ENCODE measurements at regions not wholly inside any gene's neighbourhood (a gene's known extent, or its start where the extent isn't known, plus 50 kb on each side); places are given as distances from the start of the nearest gene placed in this dataset.

DNA sequence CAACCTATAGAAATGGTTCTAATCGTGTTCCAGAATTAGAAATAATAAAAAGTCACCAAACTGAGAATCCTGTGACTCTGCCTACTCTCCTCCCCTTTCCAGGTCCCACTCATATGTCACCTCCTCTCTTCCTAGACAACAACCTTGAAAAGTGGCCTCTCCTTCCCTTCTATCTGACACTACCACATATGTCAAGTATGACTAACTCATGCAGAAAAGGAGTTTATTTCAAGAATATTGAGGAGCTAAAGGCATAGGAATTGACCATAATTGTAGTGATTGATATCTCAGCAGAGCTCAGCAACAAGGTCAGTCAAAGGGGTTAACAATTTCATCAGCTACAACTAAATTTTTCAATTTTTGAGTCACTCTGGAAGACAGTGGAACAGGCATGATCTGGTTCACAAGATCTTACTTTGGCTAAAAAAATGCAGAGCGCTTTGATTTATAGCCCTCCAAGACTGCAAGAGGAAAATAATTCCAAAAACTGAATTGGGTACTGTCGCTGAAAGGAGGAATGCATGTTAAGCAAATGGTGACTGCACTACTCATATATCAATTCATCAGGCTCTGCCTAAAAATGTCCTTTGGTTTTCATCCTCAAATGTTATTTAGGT, 160.6 kb upstream of the ARHGEF26 start:
- CTCF ChIA-PET, result interaction anchor here (1.0 to 3.2 kb wide), 3 partner anchors 10 to 24 kb away, joined by 3 to 10 read pairs (median 8); no protein-coding TSS in a partner anchor
- POLR2A ChIA-PET, result no interaction called here
- Histone ChIP-seq H3K27me3 (replicated peaks in 2 of 5; ENCODE audit: control insufficient read depth in 4 of 5, insufficient read depth in 5 of 5, low read length in 4 of 5) (no peaks in the 10 kb centered on the region), H3K9me3 (ENCODE audit: control extremely low read depth in 1 of 5, control insufficient read depth in 4 of 5, insufficient read depth in 2 of 5, low read depth in 1 of 5, low read length in 4 of 5) (no peaks in the 10 kb centered on the region), H3K27ac (ENCODE audit: insufficient read depth in 1 of 2, low read depth in 1 of 2, low read length in 2 of 2, poor library complexity in 1 of 2, severe bottlenecking in 2 of 2) (no peak overlapping the region), H3K36me3 (ENCODE audit: control insufficient read depth in 4 of 4, insufficient read depth in 4 of 4, low read length in 3 of 4) (no peaks in the 10 kb centered on the region), H3K4me1 (ENCODE audit: control extremely low read depth in 1 of 4, control insufficient read depth in 4 of 4, insufficient read depth in 4 of 4, low read length in 3 of 4) (no peaks in the 10 kb centered on the region), H3K4me3 (ENCODE audit: control insufficient read depth in 1 of 7, extremely low read depth in 1 of 7, insufficient read depth in 4 of 7, low read depth in 2 of 7, low read length in 6 of 7) (no peak overlapping the region)
- 100% methylated on average over 2 of the region's 3 CpGs for WGBS (ENCODE audit: insufficient coverage)
- no peak for DNase-seq

GRCh38 chr3:153961494-153961893, 159.7 kb upstream of the ARHGEF26 start:
- Histone ChIP-seq H3K4me1 (ENCODE audit: control extremely low read depth in 1 of 4, control insufficient read depth in 4 of 4, insufficient read depth in 4 of 4, low read length in 3 of 4) (no peaks in the 10 kb centered on the region), H3K27me3 (replicated peaks in 2 of 5; ENCODE audit: control insufficient read depth in 4 of 5, insufficient read depth in 5 of 5, low read length in 4 of 5) (no peaks in the 10 kb centered on the region), H3K36me3 (ENCODE audit: control insufficient read depth in 4 of 4, insufficient read depth in 4 of 4, low read length in 3 of 4) (no peaks in the 10 kb centered on the region), H3K9me3 (ENCODE audit: control extremely low read depth in 1 of 5, control insufficient read depth in 4 of 5, insufficient read depth in 2 of 5, low read depth in 1 of 5, low read length in 4 of 5) (no peaks in the 10 kb centered on the region), H3K4me3 (ENCODE audit: control insufficient read depth in 1 of 7, extremely low read depth in 1 of 7, insufficient read depth in 4 of 7, low read depth in 2 of 7, low read length in 6 of 7) (no peak overlapping the region), H3K27ac (ENCODE audit: insufficient read depth in 1 of 2, low read depth in 1 of 2, low read length in 2 of 2, poor library complexity in 1 of 2, severe bottlenecking in 2 of 2) (no peak overlapping the region)
- ChIA-PET POLR2A (no interaction called here), CTCF (interaction anchor here (1.6 kb wide), 1 partner anchor 13 kb away, joined by 8 read pairs; no protein-coding TSS in a partner anchor)
- WGBS (ENCODE audit: insufficient coverage), result no CpG with 5 or more reads among the region's 3 CpGs
- no peak for DNase-seq

- H3K36me3 ChIP-seq (ENCODE audit: control insufficient read depth in 4 of 4, insufficient read depth in 4 of 4, low read length in 3 of 4), result no peaks in the 10 kb centered on the region
- POLR2A ChIA-PET, result no interaction called here
- H3K27ac ChIP-seq (ENCODE audit: insufficient read depth in 1 of 2, low read depth in 1 of 2, low read length in 2 of 2, poor library complexity in 1 of 2, severe bottlenecking in 2 of 2), result no peak overlapping the region
- no peaks in the 10 kb centered on the region for H3K27me3 ChIP-seq (replicated peaks in 2 of 5; ENCODE audit: control insufficient read depth in 4 of 5, insufficient read depth in 5 of 5, low read length in 4 of 5)
- no peaks in the 10 kb centered on the region for H3K9me3 ChIP-seq (ENCODE audit: control extremely low read depth in 1 of 5, control insufficient read depth in 4 of 5, insufficient read depth in 2 of 5, low read depth in 1 of 5, low read length in 4 of 5)
- H3K4me3 ChIP-seq (ENCODE audit: control insufficient read depth in 1 of 7, extremely low read depth in 1 of 7, insufficient read depth in 4 of 7, low read depth in 2 of 7, low read length in 6 of 7), result no peak overlapping the region
- DNase-seq, result no peak
- H3K4me1 ChIP-seq (ENCODE audit: control extremely low read depth in 1 of 4, control insufficient read depth in 4 of 4, insufficient read depth in 4 of 4, low read length in 3 of 4), result no peaks in the 10 kb centered on the region
- WGBS (ENCODE audit: insufficient coverage), result no CpG with 5 or more reads among the region's 2 CpGs
- CTCF ChIA-PET, result no interaction called here
Observed at GRCh38 chr3:153963012-153963411, 158.2 kb upstream of the ARHGEF26 start.

GRCh38 chr3:153967260-153967659, 153.9 kb upstream of the ARHGEF26 start:
- CTCF ChIA-PET, result interaction anchor here (1.0 kb wide), 1 partner anchor 948 kb away, joined by 3 read pairs; no protein-coding TSS in a partner anchor
- H3K4me3 ChIP-seq (ENCODE audit: control insufficient read depth in 1 of 7, extremely low read depth in 1 of 7, insufficient read depth in 4 of 7, low read depth in 2 of 7, low read length in 6 of 7), result no peak overlapping the region

GRCh38 chr3:153970047-153970446, 151.1 kb upstream of the ARHGEF26 start:
- H3K36me3 ChIP-seq (ENCODE audit: control insufficient read depth in 4 of 4, insufficient read depth in 4 of 4, low read length in 3 of 4), result no peaks in the 10 kb centered on the region
- ChIA-PET POLR2A (no interaction called here), CTCF (interaction anchor here (1.2 to 1.6 kb wide), 3 partner anchors 11 to 330 kb away, joined by 3 to 10 read pairs (median 3); no protein-coding TSS in a partner anchor)
- no peaks in the 10 kb centered on the region for H3K4me1 ChIP-seq (ENCODE audit: control extremely low read depth in 1 of 4, control insufficient read depth in 4 of 4, insufficient read depth in 4 of 4, low read length in 3 of 4)
- no peak for DNase-seq
- no peak overlapping the region for H3K4me3 ChIP-seq (ENCODE audit: control insufficient read depth in 1 of 7, extremely low read depth in 1 of 7, insufficient read depth in 4 of 7, low read depth in 2 of 7, low read length in 6 of 7)
- H3K9me3 ChIP-seq (ENCODE audit: control extremely low read depth in 1 of 5, control insufficient read depth in 4 of 5, insufficient read depth in 2 of 5, low read depth in 1 of 5, low read length in 4 of 5), result no peaks in the 10 kb centered on the region
- H3K27ac ChIP-seq (ENCODE audit: insufficient read depth in 1 of 2, low read depth in 1 of 2, low read length in 2 of 2, poor library complexity in 1 of 2, severe bottlenecking in 2 of 2), result no peak overlapping the region
- H3K27me3 ChIP-seq (replicated peaks in 2 of 5; ENCODE audit: control insufficient read depth in 4 of 5, insufficient read depth in 5 of 5, low read length in 4 of 5), result no peaks in the 10 kb centered on the region

More at GRCh38 chr3:153967260-153967659, 153.9 kb upstream of the ARHGEF26 start:
- POLR2A ChIA-PET, result no interaction called here
- Histone ChIP-seq H3K27me3 (replicated peaks in 2 of 5; ENCODE audit: control insufficient read depth in 4 of 5, insufficient read depth in 5 of 5, low read length in 4 of 5) (no peaks in the 10 kb centered on the region), H3K27ac (ENCODE audit: insufficient read depth in 1 of 2, low read depth in 1 of 2, low read length in 2 of 2, poor library complexity in 1 of 2, severe bottlenecking in 2 of 2) (no peak overlapping the region), H3K36me3 (ENCODE audit: control insufficient read depth in 4 of 4, insufficient read depth in 4 of 4, low read length in 3 of 4) (no peaks in the 10 kb centered on the region), H3K4me1 (ENCODE audit: control extremely low read depth in 1 of 4, control insufficient read depth in 4 of 4, insufficient read depth in 4 of 4, low read length in 3 of 4) (no peaks in the 10 kb centered on the region), H3K9me3 (ENCODE audit: control extremely low read depth in 1 of 5, control insufficient read depth in 4 of 5, insufficient read depth in 2 of 5, low read depth in 1 of 5, low read length in 4 of 5) (no peaks in the 10 kb centered on the region)
- peak in 1 of 3 donors; percentile 4 for DNase-seq
- WGBS (ENCODE audit: insufficient coverage), result 100% methylated on average over 2 of the region's 2 CpGs

DNA sequence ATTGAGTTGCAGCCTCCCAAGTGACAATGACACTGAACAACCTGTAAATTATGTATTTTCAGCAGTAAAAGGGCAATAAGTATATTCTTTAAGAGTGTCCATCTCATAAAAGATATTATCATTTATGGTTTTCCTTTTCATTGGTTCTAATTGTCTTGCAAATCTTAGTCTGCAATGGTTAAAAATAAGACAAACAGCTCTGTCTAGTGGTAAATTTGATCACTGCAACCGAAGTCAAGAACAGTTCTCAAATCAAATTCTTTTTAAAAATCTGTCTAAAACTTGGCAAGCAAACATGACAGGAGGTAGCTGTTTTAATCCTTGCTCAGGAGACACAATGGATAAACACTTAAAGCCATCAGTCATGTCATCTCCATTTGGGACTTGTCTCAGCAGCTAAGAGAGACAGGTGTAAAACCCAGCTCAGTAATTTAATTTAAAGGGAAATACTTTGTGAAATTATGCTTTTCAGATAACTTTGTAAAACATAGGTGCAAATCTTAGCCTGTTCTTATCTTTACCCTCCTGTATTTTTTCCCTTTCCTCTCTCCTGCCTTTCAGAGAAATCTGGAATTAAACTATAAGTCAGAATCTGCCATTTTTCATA, 150.3 kb upstream of the ARHGEF26 start:
- no peak overlapping the region for H3K4me3 ChIP-seq (ENCODE audit: control insufficient read depth in 1 of 7, extremely low read depth in 1 of 7, insufficient read depth in 4 of 7, low read depth in 2 of 7, low read length in 6 of 7)
- peak; percentile 27 to 52 (median 42) for DNase-seq
- no peaks in the 10 kb centered on the region for H3K4me1 ChIP-seq (ENCODE audit: control extremely low read depth in 1 of 4, control insufficient read depth in 4 of 4, insufficient read depth in 4 of 4, low read length in 3 of 4)
- H3K27ac ChIP-seq (ENCODE audit: insufficient read depth in 1 of 2, low read depth in 1 of 2, low read length in 2 of 2, poor library complexity in 1 of 2, severe bottlenecking in 2 of 2), result no peak overlapping the region
- ChIA-PET CTCF (interaction anchor here (1.2 to 1.6 kb wide), 3 partner anchors 12 to 331 kb away, joined by 3 to 10 read pairs (median 3); no protein-coding TSS in a partner anchor), POLR2A (no interaction called here)
- no peaks in the 10 kb centered on the region for H3K9me3 ChIP-seq (ENCODE audit: control extremely low read depth in 1 of 5, control insufficient read depth in 4 of 5, insufficient read depth in 2 of 5, low read depth in 1 of 5, low read length in 4 of 5)
- H3K36me3 ChIP-seq (ENCODE audit: control insufficient read depth in 4 of 4, insufficient read depth in 4 of 4, low read length in 3 of 4), result no peaks in the 10 kb centered on the region
- WGBS (ENCODE audit: insufficient coverage), result 0% methylated on average over 1 of the region's 1 CpG
- no peaks in the 10 kb centered on the region for H3K27me3 ChIP-seq (replicated peaks in 2 of 5; ENCODE audit: control insufficient read depth in 4 of 5, insufficient read depth in 5 of 5, low read length in 4 of 5)

GRCh38 chr3:153972862-153973261, 148.3 kb upstream of the ARHGEF26 start:
- no peak for DNase-seq
- Histone ChIP-seq H3K9me3 (ENCODE audit: control extremely low read depth in 1 of 5, control insufficient read depth in 4 of 5, insufficient read depth in 2 of 5, low read depth in 1 of 5, low read length in 4 of 5) (no peaks in the 10 kb centered on the region), H3K36me3 (ENCODE audit: control insufficient read depth in 4 of 4, insufficient read depth in 4 of 4, low read length in 3 of 4) (no peaks in the 10 kb centered on the region), H3K4me1 (ENCODE audit: control extremely low read depth in 1 of 4, control insufficient read depth in 4 of 4, insufficient read depth in 4 of 4, low read length in 3 of 4) (no peaks in the 10 kb centered on the region), H3K27me3 (replicated peaks in 2 of 5; ENCODE audit: control insufficient read depth in 4 of 5, insufficient read depth in 5 of 5, low read length in 4 of 5) (no peaks in the 10 kb centered on the region), H3K4me3 (ENCODE audit: control insufficient read depth in 1 of 7, extremely low read depth in 1 of 7, insufficient read depth in 4 of 7, low read depth in 2 of 7, low read length in 6 of 7) (no peak overlapping the region), H3K27ac (ENCODE audit: insufficient read depth in 1 of 2, low read depth in 1 of 2, low read length in 2 of 2, poor library complexity in 1 of 2, severe bottlenecking in 2 of 2) (no peak overlapping the region)
- ChIA-PET POLR2A (no interaction called here), CTCF (no interaction called here)
- 100% methylated on average over 1 of the region's 1 CpG for WGBS (ENCODE audit: insufficient coverage)
